PFSK-1 (cell line): ENCODE measurements at regions not wholly inside any gene's neighbourhood (a gene's known extent, or its start where the extent isn't known, plus 50 kb on each side); places are given as distances from the start of the nearest gene placed in this dataset.

Experiments
- FOXP2 ChIP-seq: optimal IDR thresholded peaks from 2 replicates; pipeline ENCODE3; 2011; ENCODE audit warnings: borderline replicate concordance, control low read depth, inconsistent platforms; ENCODE audit not compliant: insufficient read depth; ENCODE audit errors: extremely low read length, extremely low read depth
- POLR2AphosphoS5 ChIP-seq: IDR thresholded peaks from 2 replicates; pipeline ENCODE4 v1.6.1; 2012; ENCODE audit warnings: low read depth, mild to moderate bottlenecking, control low read depth, low read length, moderate library complexity
- SIN3A ChIP-seq: IDR thresholded peaks from 2 replicates; pipeline ENCODE4 v1.6.1; 2012; ENCODE audit warnings: mild to moderate bottlenecking, low read length, moderate library complexity, borderline replicate concordance; ENCODE audit not compliant: insufficient read depth
- TAF1 ChIP-seq: IDR thresholded peaks from 2 replicates; pipeline ENCODE4 v1.6.1; 2012; ENCODE audit warnings: low read length, control low read depth, borderline replicate concordance; ENCODE audit not compliant: insufficient read depth
- TF ChIP-seq, protein P1 (sequence below), 2 experiments: IDR thresholded peaks; 2 replicates each; pipeline versions ENCODE4 v1.6.1 to v1.8.0; 2011 to 2012; ENCODE audit warnings: low read depth in 2 of 2, low read length in 2 of 2, control low read depth in 1 of 2, inconsistent platforms in 1 of 2, mild to moderate bottlenecking in 1 of 2, moderate library complexity in 1 of 2; ENCODE audit not compliant: insufficient read depth in 1 of 2

DNA sequence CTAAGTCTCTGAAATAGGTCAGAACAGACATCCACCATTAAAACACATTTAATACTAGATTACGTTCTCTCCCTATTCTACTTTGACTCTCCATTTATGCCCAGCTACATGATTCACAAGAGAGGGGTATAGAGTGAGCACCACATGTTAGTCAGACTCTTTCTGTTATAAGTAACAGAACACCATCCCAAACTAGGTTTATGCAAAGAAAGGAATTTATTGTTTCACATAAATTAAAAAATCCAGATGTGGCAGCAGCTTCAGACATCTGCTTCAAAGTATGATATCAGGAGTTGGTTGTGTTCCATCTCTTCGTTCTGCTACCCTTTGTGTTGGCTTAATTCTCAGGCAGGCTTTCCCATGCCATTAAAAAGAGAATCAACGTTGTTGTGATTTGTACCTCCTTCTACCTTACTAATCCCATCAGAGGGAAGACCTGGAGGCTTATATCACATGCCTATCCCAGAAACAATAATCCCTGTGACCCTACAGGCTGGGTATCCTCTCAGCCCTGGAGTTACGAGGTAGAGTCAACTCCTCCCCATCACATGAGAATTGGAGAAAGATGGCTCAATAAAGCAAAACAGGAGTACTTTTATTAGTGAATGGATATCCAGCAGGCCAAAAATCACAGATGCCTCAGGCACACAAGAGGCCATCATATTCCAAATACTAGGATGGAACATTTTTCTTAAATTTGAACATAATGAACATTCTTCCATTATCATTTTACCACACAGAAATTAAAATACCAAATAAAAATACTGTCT lies 163.2 kb downstream of the SLC7A11 start:
- TF ChIP-seq FOXP2 (no peak), TAF1 (no peak), POLR2AphosphoS5 (no peak), SIN3A (no peak)
- TF ChIP-seq, protein P1, sequence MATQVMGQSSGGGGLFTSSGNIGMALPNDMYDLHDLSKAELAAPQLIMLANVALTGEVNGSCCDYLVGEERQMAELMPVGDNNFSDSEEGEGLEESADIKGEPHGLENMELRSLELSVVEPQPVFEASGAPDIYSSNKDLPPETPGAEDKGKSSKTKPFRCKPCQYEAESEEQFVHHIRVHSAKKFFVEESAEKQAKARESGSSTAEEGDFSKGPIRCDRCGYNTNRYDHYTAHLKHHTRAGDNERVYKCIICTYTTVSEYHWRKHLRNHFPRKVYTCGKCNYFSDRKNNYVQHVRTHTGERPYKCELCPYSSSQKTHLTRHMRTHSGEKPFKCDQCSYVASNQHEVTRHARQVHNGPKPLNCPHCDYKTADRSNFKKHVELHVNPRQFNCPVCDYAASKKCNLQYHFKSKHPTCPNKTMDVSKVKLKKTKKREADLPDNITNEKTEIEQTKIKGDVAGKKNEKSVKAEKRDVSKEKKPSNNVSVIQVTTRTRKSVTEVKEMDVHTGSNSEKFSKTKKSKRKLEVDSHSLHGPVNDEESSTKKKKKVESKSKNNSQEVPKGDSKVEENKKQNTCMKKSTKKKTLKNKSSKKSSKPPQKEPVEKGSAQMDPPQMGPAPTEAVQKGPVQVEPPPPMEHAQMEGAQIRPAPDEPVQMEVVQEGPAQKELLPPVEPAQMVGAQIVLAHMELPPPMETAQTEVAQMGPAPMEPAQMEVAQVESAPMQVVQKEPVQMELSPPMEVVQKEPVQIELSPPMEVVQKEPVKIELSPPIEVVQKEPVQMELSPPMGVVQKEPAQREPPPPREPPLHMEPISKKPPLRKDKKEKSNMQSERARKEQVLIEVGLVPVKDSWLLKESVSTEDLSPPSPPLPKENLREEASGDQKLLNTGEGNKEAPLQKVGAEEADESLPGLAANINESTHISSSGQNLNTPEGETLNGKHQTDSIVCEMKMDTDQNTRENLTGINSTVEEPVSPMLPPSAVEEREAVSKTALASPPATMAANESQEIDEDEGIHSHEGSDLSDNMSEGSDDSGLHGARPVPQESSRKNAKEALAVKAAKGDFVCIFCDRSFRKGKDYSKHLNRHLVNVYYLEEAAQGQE (IDR thresholded peaks at IDR 0.05; ENCODE audit: insufficient read depth in 1 of 2, low read depth in 2 of 2, low read length in 2 of 2): no peak

DNA sequence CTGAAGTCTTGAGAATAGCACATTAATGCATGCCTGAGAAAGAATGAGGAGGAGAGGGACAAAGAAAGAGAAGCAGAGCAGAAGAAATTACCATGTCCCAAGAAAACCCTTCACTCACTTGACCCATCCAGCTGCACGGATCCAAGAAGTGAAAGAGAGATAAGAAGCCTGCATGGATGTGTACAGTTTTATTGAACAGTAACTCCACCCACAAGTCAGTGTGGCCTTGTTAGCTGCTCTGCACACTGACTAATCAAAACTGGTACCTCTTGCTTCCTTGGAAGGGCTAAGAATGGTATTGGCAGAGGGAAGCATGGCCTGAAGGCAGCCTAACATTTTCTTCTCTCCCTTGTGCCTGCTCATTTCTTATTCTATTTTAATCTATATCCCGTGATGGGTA lies 163.9 kb downstream of the SLC7A11 start:
- TF ChIP-seq TAF1 (no peak), POLR2AphosphoS5 (no peak), SIN3A (no peak), FOXP2 (no peak)
- TF ChIP-seq, protein P1 (IDR thresholded peaks at IDR 0.05; ENCODE audit: insufficient read depth in 1 of 2, low read depth in 2 of 2, low read length in 2 of 2): no peak

DNA sequence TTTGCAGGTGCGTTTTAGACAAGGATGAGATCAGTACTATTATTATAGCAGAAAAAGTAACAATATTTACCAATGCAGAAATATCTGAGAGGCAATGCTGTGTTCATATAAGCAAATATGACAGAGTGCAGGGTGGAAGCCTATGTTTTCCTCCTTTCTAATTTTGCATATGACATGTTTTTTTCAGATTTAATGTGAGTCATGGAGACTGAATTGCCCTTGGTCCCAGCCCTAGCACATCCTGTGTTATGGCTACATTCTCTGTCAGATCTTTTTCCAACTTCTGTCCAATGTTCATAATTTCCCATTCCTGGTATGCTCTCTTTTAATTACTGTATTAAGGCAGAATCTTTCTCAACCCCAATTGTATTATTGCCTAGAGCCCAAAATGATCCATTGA lies 165.6 kb downstream of the SLC7A11 start:
- TF ChIP-seq, protein P1 (IDR thresholded peaks at IDR 0.05; ENCODE audit: insufficient read depth in 1 of 2, low read depth in 2 of 2, low read length in 2 of 2): no peak
- TF ChIP-seq FOXP2 (no peak), SIN3A (no peak), TAF1 (no peak), POLR2AphosphoS5 (no peak)

DNA sequence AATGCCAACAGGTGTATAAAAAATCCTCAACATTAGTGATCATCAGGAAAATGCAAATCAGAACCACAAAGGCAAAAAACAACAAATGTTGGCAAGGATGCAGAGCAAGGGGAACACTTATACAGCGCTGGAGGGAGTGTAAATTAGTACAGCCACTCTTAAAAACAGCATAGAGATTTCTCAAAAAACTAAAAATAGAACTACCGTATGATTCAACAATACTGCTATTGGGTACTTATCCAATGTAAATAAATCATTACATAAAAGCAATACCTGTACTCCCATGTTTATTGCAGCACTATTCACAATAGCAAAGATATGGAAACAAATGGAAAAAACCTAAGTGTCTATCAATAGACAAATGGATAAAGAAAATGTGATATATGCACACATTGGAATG lies 171.3 kb downstream of the SLC7A11 start:
- TF ChIP-seq, protein P1 (IDR thresholded peaks at IDR 0.05; ENCODE audit: insufficient read depth in 1 of 2, low read depth in 2 of 2, low read length in 2 of 2): no peak
- TF ChIP-seq FOXP2 (no peak), SIN3A (no peak), TAF1 (no peak), POLR2AphosphoS5 (no peak)
